HG03354 (cell line): ENCODE measurements at regions not wholly inside any gene's neighbourhood (a gene's known extent, or its start where the extent isn't known, plus 50 kb on each side); places are given as distances from the start of the nearest gene placed in this dataset.

Source experiments
- ATAC-seq: cut with Tn5 transposase; IDR thresholded peaks from one replicate; pipeline ENCODE4 v1.9.1; 2021; ENCODE audit warnings: mild to moderate bottlenecking; ENCODE audit not compliant: unreplicated experiment, poor library complexity, severe bottlenecking

DNA sequence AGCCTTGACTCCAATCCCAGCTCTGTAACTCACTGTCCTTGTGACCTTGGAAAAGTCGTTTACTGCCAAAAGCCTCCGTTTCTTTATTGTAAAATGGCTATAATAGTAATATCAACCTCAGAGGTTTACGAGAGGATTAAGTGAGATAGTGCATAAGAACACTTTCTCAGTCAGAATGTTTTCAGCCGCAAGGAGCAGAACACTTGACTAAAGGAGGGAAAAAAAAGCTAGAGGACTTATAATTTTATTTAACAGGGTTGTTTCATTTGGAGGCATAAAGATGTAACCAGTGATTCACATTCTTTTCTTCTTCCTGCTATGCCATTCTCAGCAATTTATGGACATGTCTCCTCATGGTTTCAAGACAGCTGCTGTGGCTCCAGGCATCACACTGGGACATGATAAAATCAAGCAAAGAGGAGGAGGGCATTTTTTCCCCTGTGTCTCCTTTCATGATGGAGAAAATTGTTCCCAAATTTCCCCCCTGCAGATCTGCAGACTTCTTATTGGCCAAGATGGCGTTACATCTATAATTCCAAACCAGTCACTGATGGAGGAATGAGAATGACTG is 143.0 kb upstream of the PTPN1 start:
- ATAC-seq = no peak

DNA sequence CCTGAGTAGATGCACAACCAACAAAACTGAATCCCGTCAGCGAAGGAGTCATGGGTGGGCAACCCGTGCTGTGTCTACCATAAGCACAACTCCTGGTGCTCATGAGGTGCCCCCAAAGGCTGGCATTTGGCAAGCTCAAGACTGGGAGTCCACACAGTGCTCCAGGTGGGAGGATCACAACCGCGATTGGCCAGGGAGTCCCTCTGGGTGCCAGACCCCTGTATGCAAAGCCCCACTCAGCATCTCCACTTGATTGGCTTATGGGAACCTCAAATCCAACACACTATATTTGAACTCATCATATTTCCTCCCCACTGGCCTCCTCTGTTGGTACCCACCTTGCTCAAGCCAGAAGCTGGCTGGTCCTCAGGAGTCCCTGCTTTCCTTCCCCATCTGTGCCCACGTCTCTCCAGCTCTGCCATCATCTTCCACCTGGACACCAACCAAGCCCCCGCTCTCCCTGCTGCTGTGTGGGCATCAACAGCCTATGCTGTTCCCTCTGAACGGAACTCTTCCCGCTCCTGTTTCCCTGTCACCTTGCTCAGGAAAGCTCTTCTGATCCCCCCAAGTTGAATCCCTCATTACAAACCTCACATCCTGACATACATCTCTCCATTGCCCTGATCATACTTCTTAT is 142.3 kb upstream of the PTPN1 start:
- no peak for ATAC-seq

DNA sequence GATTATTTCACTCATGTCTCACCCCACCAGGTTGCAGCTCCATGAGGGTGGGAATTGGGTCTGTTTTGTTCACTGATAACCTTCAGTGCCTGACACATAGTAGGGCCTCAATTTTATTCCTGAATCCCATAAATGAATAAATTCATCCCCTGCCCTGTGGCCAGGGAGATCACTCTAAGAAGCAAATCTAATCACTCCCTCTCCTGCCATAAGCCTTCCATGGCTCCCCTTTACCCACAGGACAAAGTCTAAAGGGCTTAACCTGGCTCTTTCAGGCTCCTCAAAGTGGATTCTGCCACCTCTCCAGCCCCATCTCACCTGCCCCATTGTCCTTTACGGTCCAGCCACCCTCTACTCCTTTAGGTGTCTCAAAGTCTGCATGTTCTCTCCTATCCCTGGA is 141.8 kb upstream of the PTPN1 start:
- ATAC-seq = no peak

- no peak for ATAC-seq
Measured at GRCh38 chr20:50368813-50369224, 141.4 kb upstream of the PTPN1 start.

DNA sequence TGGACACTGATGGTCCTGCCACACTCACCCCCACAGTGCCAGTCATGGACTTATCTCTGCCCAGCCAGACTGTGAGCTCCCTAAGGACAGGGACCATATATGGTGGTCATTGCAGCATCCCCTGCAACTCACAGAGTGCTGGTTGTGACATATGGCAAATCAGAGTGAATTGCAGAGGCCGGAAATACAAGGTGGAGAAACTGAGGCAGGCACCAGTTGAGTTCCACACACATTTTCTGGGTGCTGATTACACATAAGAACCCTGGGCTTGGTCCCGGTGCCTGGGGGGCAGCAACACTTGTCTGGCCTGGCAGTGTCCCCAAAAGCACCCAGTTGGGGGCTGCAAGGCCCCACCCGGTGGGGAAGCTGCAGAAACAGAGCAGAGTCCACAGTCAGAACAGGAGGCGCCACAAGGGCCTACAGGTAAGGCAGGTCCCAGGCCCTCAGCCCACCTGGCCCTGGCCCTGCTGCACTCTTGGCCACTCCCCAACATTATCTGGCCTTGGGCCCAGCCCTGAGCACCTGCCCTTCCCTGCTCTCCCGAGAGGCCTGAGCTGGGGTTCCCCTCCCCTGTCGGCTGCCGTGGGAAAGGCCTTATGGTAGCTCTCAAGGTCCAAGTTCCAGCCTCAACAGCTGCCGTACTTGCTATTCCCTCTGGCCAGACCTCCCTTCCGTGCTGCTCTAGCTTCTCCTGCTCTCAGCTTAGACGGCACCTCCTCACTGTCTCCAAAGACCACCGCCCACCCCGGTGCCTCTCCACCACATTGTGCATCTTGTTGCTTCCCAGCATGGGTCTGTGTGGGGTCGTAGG is 140.8 kb upstream of the PTPN1 start:
- ATAC-seq = no peak

DNA sequence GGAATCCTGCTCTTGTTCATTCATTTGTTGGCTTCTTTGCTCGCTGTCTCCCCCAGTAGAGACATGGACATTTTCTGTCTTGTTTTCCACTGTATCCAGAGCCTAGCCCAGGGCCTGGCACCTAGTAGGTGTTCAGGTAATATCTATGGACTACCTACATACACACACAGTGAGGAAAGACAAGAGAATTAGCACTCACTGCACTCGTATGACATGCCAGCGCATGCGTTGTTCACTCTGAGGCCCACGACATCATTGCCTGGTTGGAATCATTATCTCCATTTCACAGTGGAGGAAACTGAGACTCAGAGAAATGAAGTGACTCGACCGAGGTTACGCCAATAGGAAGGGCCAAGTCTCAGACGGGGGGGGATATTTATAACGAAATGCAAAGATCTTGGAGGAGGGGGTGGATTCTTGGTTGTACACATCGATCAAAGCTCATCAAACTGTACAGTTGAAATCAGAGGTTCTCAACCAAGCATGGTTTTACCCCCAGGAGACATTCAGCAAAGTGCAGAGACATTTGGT is 140.1 kb upstream of the PTPN1 start:
- ATAC-seq = no peak

DNA sequence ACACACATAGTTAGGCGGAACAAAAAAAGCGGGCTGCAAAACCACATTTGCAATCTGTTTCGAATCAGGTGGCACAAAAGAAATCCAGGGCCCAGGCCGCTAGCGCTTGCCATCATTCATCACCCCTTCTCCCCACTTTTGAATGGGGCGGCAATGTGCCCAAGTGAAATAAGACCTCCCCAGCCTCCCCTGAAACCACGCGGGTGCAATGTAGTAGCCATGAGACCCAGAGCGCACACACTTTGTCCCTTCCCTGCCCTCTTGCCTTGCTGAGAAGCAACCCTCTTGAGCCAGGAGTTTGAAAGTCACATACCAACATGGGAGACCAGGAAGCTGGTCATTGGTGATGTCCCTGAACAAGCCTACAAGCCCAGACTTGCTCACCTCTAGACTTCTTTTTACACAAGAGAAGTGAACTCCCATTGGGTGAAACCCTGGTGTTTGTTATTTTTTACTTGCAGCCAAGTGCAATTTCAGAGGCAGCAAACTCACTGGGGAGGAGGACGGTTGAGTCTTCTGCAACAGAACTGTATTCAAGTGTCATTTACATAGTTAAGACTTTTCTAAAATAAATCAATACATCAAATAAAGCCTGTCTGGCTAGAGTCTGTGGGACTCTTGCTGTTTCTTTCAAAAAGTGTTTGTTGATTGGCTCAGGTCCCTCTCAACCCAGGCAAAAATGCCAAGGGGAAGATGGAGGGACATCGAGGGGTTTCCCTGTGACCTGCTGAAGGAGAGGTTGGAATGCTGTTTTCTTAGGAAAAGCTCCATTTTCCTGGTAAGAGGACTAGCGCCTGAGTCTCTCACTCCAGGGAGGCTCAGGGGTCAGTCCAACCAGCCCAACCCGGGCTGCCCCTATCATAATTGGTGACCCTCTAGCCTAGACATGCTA is 138.1 kb upstream of the PTPN1 start:
- no peak for ATAC-seq

DNA sequence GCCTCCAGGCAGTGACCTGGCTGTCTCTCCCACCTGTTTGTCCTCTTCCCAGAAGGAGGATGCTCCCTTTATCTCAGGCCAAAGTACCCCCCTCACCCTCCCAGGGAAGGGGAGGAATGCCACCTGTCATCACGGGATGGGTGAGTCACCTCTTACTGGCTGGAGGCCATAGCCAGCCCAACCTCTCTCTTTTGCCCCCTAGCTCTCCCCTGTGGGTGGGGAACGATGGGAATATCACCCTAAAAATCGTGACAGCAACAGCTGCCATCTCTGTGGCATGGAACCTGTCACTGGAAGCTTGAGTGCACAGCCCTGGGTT is 137.5 kb upstream of the PTPN1 start:
- ATAC-seq = no peak

- no peak for ATAC-seq
Measured at GRCh38 chr20:50373674-50374286, 136.4 kb upstream of the PTPN1 start.

DNA sequence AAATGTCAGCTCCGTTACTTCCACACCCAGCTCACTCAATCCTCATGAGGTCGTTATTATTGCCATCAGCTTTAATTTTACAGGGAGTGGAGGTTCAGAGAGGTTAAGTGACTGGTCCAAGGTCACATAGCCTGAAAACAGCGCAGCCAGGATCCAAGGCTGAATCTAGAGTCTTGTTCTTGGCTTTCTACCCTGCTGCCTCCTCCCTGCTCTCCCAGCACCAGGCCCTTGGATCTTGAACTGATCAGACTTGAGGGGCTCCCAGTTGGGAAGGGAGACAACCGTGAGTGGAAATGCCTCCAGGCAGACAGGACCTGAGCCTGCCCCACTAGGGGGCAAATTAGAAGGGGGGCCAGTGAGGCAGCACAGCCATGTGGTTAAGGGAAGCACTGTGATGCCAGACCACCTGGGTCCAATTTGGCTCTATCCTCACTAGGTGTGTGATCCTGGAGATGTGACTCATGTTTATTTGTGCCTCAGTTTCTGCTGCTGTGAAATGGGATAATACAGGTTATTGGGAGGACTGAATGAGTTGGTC is 135.6 kb upstream of the PTPN1 start:
- no peak for ATAC-seq

- ATAC-seq = no peak
Measured at GRCh38 chr20:50376179-50376887, 133.8 kb upstream of the PTPN1 start.

- no peak for ATAC-seq
Measured at GRCh38 chr20:50376888-50377459, 133.2 kb upstream of the PTPN1 start.

DNA sequence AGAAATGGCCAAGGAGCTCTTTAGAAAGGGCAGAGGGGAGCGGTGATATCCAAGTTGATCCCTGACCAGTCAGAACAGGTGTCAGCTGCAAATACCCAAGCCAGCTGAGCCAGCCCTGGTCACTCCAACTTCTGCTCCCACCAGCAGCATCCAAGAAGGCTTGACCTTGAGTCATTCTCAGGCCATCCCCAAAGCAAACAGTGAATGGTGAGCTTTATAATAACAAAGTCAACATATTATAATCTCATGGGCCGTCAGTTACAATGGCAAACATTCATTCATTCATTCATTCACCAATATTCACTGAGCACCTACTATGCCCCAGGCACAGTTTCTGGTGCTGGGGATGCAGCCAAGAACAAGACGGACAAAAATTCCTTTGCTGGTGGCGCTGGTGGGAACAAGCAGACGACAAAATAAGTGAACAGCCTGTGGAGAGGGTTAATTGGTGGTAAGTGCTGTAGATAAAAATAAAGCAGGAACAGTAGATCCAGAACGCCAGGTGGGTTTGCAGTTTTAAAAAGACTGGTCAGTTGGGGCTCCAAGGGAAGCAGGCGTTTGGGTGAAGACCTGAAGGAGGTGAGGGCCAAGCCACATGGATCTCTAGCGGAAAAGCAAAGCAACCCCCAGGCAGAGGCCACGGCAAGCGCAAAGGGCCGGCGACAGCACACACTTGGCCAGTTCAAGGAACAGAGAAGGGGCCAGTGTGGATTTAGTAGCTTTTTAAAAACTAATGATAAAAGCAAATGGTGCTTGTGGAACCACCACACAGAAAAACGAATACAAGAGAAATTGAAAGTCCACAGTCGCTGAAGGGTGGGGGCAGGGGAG is 131.8 kb upstream of the PTPN1 start:
- ATAC-seq = no peak

GRCh38 chr20:50379049-50379990 is 130.9 kb upstream of the PTPN1 start:
- ATAC-seq = no peak

GRCh38 chr20:50379991-50380696 is 130.0 kb upstream of the PTPN1 start:
- no peak for ATAC-seq

DNA sequence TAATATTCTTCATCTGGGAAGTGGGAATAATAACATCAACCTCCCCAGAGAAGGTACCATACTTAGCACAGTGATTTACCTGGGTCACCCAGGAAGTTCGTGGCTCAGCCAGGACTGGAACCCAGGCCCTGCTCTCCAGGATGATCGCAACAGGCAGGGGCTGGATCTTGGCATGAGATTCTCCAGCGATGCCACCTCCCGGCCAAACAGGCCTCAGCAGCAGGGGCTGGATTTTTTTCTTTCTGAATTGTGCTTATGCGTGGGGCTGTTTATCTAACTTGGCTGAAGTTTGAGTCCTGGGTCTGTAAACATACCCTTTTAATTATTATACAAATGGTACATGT is 129.5 kb upstream of the PTPN1 start:
- ATAC-seq = no peak
